ENCODE measurements at regions not wholly inside any gene's neighbourhood (a gene's known extent, or its start where the extent isn't known, plus 50 kb on each side); places are given as distances from the start of the nearest gene placed in this dataset.

DNA sequence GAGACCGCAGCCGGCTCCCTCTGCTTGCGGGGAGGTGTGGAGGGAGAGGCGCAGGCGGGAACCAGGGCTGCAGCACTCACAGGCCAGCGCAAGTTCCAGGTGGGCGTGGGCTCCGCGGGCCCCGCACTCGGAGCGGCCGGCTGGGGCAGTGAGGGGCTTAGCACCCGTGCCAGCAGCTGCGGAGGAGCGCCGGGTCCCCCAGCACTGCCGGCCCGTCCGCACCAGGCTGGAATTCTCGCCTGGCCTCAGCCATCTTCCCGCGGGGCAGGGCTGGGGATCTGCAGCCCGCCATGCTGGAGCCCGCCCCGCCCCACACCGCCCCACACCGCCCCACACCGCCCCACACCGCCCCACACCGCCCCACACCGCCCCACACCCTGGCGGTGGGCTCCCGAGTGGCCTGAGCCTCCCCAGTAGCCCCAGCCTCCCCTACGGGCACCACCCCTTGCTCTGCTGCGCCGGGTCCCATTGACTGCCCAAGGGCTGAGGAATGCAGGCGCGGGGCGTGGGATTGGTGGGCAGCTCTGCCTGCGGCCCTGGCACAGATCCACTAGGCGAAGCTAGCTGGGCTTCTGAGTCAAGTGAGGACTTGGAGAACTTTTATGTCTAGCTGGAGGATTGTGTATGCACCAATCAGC lies 123.9 kb upstream of the MGAT5 start:
- TF ChIP-seq BRF1 (IDR thresholded peaks at IDR 0.05; ENCODE audit: borderline replicate concordance, extremely low read depth, insufficient read length), result no peak
- no peak for TF ChIP-seq POLR2A (conservative IDR thresholded peaks at IDR 0.05)
- TF ChIP-seq, protein P1, sequence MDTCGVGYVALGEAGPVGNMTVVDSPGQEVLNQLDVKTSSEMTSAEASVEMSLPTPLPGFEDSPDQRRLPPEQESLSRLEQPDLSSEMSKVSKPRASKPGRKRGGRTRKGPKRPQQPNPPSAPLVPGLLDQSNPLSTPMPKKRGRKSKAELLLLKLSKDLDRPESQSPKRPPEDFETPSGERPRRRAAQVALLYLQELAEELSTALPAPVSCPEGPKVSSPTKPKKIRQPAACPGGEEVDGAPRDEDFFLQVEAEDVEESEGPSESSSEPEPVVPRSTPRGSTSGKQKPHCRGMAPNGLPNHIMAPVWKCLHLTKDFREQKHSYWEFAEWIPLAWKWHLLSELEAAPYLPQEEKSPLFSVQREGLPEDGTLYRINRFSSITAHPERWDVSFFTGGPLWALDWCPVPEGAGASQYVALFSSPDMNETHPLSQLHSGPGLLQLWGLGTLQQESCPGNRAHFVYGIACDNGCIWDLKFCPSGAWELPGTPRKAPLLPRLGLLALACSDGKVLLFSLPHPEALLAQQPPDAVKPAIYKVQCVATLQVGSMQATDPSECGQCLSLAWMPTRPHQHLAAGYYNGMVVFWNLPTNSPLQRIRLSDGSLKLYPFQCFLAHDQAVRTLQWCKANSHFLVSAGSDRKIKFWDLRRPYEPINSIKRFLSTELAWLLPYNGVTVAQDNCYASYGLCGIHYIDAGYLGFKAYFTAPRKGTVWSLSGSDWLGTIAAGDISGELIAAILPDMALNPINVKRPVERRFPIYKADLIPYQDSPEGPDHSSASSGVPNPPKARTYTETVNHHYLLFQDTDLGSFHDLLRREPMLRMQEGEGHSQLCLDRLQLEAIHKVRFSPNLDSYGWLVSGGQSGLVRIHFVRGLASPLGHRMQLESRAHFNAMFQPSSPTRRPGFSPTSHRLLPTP (IDR thresholded peaks at IDR 0.05; ENCODE audit: borderline replicate concordance, extremely low read depth, insufficient read length), result no peak
- no peak for TF ChIP-seq TGIF2 (CRISPR knock-in tag; IDR thresholded peaks at IDR 0.05)
- no peak for TF ChIP-seq STAG1 (CRISPR knock-in tag; IDR thresholded peaks at IDR 0.05; ENCODE audit: borderline replicate concordance)
- TF ChIP-seq NFIC (IDR thresholded peaks at IDR 0.05), result no peak
